Tibial nerve (tissue), 4 donors: ENCODE measurements at regions not wholly inside any gene's neighbourhood (a gene's known extent, or its start where the extent isn't known, plus 50 kb on each side); places are given as distances from the start of the nearest gene placed in this dataset.

Experiments used
- DNase-seq, 2 donors: peaks; one replicate each; pipeline ENCODE4 v3.0.0-alpha.2; 2019; ENCODE audit warnings: low spot score in 2 of 2
- H3K27ac ChIP-seq, 4 donors: fragments of 200-600 bp; sonication (generic) in 3 of 4; one replicate each; pipeline ENCODE4 v1.5.1; 2017 to 2019; ENCODE audit warnings: mild to moderate bottlenecking in 1 of 4
- H3K27me3 ChIP-seq, 2 donors: fragments of 200-600 bp; sonication (generic) in 1 of 2; one replicate each; pipeline versions ENCODE4 v1.5.1 to v1.6.0; 2017 to 2019
- H3K36me3 ChIP-seq, 3 donors: fragments of 200-600 bp; sonication (generic); one replicate each; pipeline ENCODE4 v1.5.1; 2018 to 2019
- H3K4me1 ChIP-seq, 4 donors: fragments of 200-600 bp; sonication (generic) in 3 of 4; one replicate each; pipeline ENCODE4 v1.5.1; 2017 to 2019
- H3K4me3 ChIP-seq, 4 donors: fragments of 200-600 bp; sonication (generic) in 3 of 4; one replicate each; pipeline ENCODE4 v1.5.1; 2017 to 2019; ENCODE audit warnings: mild to moderate bottlenecking in 1 of 4, moderate library complexity in 1 of 4
- H3K9me3 ChIP-seq, 4 donors: fragments of 200-600 bp; sonication (generic) in 3 of 4; one replicate each; pipeline ENCODE4 v1.5.1; 2017 to 2019
- EP300 ChIP-seq, 2 donors: sonication (generic); formaldehyde crosslinking; IDR thresholded peaks; one replicate each; pipeline ENCODE4 v1.6.1; 2017; ENCODE audit warnings: antibody characterized with exemption in 2 of 2, mild to moderate bottlenecking in 1 of 2
- POLR2A ChIP-seq, 2 donors: fragments of 450-650 bp; IDR thresholded peaks; one replicate each; pipeline ENCODE4 v1.6.1; 2017; ENCODE audit warnings: antibody characterized with exemption in 2 of 2, mild to moderate bottlenecking in 2 of 2, moderate library complexity in 2 of 2
- WGBS, 2 donors: methylation state at CpG; one replicate each; pipeline ENCODE4 v1.1.5; 2018; 5-methylcytosine and 5-hydroxymethylcytosine counted together
- TF ChIP-seq, protein P1 (sequence below), 5 experiments: fragments of 200-600 bp in 3 of 5; fragments of 450-650 bp in 2 of 5; sonication (generic) in 3 of 5; IDR thresholded peaks; one replicate each; pipeline ENCODE4 v1.5.1; 2016 to 2019; ENCODE audit warnings: antibody characterized with exemption in 5 of 5, mild to moderate bottlenecking in 3 of 5, moderate library complexity in 2 of 5

DNA sequence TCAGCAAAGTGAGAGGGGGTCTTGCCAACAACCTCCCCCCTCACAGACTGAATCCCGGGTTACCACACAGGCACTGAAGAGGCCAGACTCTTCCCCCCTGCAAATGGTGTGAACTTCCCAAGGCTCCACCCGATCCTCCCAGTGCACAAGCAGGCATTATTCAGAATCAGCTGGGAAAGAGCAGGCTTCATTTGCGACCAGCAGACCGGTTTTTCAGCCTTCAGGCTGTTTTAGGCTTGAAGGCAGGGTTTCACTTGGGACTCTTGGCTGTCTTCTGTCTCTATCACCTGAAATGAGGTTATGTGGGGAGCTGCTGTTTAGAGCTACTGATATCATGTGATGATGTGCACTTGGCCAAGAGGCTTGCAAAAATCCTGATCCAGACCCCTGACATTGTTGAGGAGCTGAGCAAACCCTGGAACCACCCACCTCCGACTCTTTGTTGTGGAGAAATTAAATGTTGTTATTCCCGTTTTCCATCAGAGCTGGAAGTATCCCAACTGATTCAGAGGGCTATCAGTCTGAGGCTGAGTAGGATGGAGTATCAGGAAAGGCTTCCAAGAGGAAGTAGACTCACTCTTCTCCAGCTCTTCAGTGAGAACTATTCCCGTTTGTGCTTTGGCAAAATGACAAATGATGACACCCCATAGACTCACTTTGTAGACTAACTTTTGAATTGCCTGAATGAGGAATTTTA, 63.3 kb upstream of the ZFR start:
- Histone ChIP-seq H3K27me3 (no peaks in the 10 kb centered on the region), H3K36me3 (no peaks in the 10 kb centered on the region), H3K27ac (peak overlapping the region in 1 of 4 donors; percentile 27), H3K4me1 (peaks cover 0 to 33% (median 11%) of the 10 kb centered on the region in 4 donors), H3K4me3 (no peak overlapping the region), H3K9me3 (no peaks in the 10 kb centered on the region)
- TF ChIP-seq, protein P1, sequence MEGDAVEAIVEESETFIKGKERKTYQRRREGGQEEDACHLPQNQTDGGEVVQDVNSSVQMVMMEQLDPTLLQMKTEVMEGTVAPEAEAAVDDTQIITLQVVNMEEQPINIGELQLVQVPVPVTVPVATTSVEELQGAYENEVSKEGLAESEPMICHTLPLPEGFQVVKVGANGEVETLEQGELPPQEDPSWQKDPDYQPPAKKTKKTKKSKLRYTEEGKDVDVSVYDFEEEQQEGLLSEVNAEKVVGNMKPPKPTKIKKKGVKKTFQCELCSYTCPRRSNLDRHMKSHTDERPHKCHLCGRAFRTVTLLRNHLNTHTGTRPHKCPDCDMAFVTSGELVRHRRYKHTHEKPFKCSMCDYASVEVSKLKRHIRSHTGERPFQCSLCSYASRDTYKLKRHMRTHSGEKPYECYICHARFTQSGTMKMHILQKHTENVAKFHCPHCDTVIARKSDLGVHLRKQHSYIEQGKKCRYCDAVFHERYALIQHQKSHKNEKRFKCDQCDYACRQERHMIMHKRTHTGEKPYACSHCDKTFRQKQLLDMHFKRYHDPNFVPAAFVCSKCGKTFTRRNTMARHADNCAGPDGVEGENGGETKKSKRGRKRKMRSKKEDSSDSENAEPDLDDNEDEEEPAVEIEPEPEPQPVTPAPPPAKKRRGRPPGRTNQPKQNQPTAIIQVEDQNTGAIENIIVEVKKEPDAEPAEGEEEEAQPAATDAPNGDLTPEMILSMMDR (IDR thresholded peaks at IDR 0.05) = no peak
- peak in 1 of 2 donors; percentile 11 for TF ChIP-seq EP300 (IDR thresholded peaks at IDR 0.05)
- peak in 1 of 2 donors; percentile 32 for DNase-seq
- 46 to 47% methylated on average over 7 of the region's 7 CpGs for WGBS, 2 donors

DNA sequence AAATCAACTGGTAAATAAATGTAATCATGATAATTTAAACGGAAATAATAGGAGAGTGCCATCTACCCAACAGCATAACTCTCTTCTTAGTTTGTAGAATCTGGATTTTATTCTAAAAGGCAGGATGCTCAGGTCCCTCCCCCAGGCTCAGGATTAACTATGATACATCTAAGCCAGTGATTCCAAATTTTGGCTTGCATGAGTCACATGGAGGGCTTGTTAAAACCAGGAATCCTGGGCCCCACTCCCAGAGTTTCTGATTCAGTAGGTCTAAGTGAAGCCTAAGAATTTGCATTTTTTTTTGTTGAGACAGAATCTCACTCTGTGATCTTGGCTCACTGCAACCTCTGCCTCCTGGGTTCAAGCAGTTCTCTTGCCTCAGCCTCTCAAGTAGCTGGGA, 62.3 kb upstream of the ZFR start:
- WGBS, 2 donors = 32 to 38% methylated on average over 1 of the region's 1 CpG
- TF ChIP-seq EP300 (IDR thresholded peaks at IDR 0.05) (no peak), POLR2A (IDR thresholded peaks at IDR 0.05) (no peak)
- TF ChIP-seq, protein P1 (IDR thresholded peaks at IDR 0.05) = no peak
- H3K9me3 ChIP-seq = no peaks in the 10 kb centered on the region
- H3K27ac ChIP-seq = no peak overlapping the region
- H3K36me3 ChIP-seq = no peaks in the 10 kb centered on the region
- no peaks in the 10 kb centered on the region for H3K27me3 ChIP-seq
- H3K4me1 ChIP-seq = peaks cover 0 to 33% (median 11%) of the 10 kb centered on the region in 4 donors
- no peak overlapping the region for H3K4me3 ChIP-seq
- DNase-seq = no peak

DNA sequence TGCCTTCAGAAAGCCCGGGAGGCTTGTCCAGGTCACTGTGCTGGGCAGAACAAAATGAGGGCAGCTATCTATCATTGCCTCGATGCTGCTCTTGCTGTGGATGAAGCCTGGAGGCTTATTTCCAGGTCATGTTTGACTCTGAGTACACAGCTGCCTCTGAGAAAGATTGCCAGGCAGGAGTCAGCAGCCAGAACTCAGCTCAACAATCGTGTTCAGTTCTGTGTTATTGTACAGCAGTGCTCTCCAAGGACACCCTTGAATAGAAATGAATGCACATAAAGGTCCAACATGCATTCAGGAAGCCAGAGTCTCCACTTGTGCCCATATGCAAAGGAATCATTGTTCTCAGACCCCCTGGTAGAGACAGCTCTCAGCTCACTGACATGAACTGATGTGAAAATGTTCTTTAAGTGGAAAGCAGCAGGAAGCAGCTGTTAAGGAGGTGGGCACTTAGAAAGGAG, 61.7 kb upstream of the ZFR start:
- TF ChIP-seq POLR2A (IDR thresholded peaks at IDR 0.05) (no peak), EP300 (IDR thresholded peaks at IDR 0.05) (no peak)
- TF ChIP-seq, protein P1 (IDR thresholded peaks at IDR 0.05) = no peak
- Histone ChIP-seq H3K36me3 (no peaks in the 10 kb centered on the region), H3K27ac (no peak overlapping the region), H3K4me1 (peaks cover 0 to 33% (median 11%) of the 10 kb centered on the region in 4 donors), H3K9me3 (no peaks in the 10 kb centered on the region), H3K4me3 (no peak overlapping the region), H3K27me3 (peaks cover 0 to under 1% of the 10 kb centered on the region in 2 donors)
- no peak for DNase-seq
- 4 to 16% methylated on average over 3 of the region's 3 CpGs for WGBS, 2 donors

DNA sequence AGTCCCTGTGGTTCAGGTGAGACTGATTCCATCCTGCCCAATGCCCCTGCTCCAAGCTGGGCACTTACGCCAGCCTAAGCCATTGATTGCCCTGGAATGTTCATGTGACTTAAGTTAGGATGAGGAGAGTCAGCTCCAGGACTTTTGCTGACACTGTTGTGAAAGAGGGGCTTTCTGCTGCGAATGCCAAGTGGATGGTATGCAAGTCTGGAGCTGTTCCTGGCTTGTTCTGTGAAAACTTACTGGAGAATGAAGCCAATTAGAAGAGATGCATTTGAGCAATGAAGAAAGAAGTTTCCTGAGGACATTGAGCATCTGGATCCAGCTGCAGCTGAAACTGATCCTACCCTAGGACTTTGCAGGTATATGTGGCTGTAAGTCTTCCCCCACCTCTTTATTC, 61.2 kb upstream of the ZFR start:
- 15 to 26% methylated on average over 2 of the region's 2 CpGs for WGBS, 2 donors
- TF ChIP-seq, protein P1 (IDR thresholded peaks at IDR 0.05) = no peak
- TF ChIP-seq POLR2A (IDR thresholded peaks at IDR 0.05) (no peak), EP300 (IDR thresholded peaks at IDR 0.05) (no peak)
- Histone ChIP-seq H3K9me3 (no peaks in the 10 kb centered on the region), H3K27ac (no peak overlapping the region), H3K4me3 (no peak overlapping the region), H3K36me3 (no peaks in the 10 kb centered on the region), H3K4me1 (peaks cover 0 to 33% (median 11%) of the 10 kb centered on the region in 4 donors), H3K27me3 (peaks cover 0 to 4% of the 10 kb centered on the region in 2 donors)
- DNase-seq = no peak

DNA sequence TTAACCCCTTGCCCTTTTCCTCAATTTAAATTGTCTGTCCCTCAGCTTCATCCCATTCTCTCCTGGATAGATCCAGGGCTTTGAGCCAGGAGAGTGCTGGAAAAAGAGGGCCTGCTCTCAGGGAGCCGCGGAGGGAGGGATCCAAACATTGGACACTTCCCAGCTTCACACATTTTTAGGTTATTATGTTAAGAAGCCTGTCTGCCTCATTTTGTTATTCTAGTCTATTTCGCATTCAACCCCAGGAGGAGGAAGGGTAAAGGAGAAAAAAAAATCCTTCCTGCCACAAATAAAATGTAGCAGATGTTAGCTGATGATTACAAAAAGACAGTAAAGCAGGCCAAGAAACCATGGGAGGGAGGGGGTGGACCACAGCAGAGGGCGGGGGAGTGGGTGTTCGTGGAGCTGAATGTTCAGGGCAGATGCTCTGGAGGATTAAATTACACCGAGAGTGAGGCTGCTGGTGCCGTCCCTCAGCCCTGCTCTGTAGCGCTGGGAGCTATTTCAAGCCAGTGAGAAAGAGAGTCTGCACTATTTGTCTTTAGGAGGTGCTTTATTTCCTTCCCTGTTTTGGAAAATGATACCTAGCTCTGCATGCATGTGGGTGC, 60.6 kb upstream of the ZFR start:
- Histone ChIP-seq H3K27ac (peak overlapping the region in 1 of 4 donors; percentile 53), H3K9me3 (no peaks in the 10 kb centered on the region), H3K27me3 (peaks cover 0 to 4% of the 10 kb centered on the region in 2 donors), H3K4me3 (no peak overlapping the region), H3K4me1 (peaks cover 0 to 33% (median 11%) of the 10 kb centered on the region in 4 donors), H3K36me3 (no peaks in the 10 kb centered on the region)
- peak; percentile 23 to 71 for DNase-seq
- 9 to 10% methylated on average over 8 of the region's 8 CpGs for WGBS, 2 donors
- TF ChIP-seq POLR2A (IDR thresholded peaks at IDR 0.05) (no peak), EP300 (IDR thresholded peaks at IDR 0.05) (peak in 1 of 2 donors; percentile 25)
- TF ChIP-seq, protein P1 (IDR thresholded peaks at IDR 0.05) = no peak
